Stimulated activated CD4-positive, alpha-beta T cell treated with anti-CD3 and anti-CD28 coated beads, Interleukin-4, amount 100 ng/mL, for 1 hour (primary cell): ENCODE measurements at regions not wholly inside any gene's neighbourhood (a gene's known extent, or its start where the extent isn't known, plus 50 kb on each side); places are given as distances from the start of the nearest gene placed in this dataset.
"Not testable (repeated sequence)": the region's sequence is repeated elsewhere in the genome, so short reads cannot be mapped to it uniquely, and the experiment has no call there.

Experiments used
- DNase-seq: peaks from one replicate; pipeline ENCODE4 v3.0.0-alpha.2; 2020

- no peak for DNase-seq
Observed at GRCh38 chr16:16960785-16961184, 510.0 kb downstream of the XYLT1 start.

DNA sequence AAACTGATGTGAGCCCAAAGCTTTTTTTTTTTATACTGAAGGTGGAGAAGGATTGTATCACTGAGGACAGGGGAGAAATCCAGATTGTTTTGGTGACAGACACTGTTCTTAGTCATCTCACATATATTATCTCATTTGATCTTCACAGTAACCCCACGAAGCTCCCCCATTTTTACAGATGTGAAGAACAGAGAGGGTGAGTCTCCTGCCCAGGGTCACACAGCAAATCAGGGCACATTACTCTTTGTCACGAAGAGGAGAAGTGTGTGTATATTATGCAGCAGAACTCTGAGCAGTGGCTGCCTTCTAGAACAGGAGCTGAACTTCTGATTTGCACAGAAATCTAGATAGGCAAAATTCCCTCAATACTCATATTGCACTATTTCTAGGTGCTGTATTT, 504.3 kb downstream of the XYLT1 start:
- DNase-seq = no peak

DNA sequence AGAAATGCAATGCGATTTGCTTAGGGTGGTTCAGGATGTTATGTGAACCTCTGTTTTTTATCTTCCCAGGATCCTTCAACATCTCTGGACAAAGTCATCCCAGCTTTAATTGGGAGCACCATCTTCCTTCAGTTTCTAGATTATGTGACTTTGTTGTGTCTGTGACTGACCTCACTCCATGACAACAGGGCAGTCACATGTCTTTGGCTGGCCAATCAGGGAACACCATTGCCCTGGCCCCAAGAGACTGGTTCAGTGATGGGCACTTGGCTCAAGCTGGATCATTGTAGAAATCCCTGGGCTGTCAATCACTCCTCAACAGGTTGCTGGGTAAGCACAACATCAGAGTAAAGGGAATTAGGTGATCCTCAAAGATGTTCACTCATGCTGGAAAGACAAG, 499.7 kb downstream of the XYLT1 start:
- no peak for DNase-seq

DNA sequence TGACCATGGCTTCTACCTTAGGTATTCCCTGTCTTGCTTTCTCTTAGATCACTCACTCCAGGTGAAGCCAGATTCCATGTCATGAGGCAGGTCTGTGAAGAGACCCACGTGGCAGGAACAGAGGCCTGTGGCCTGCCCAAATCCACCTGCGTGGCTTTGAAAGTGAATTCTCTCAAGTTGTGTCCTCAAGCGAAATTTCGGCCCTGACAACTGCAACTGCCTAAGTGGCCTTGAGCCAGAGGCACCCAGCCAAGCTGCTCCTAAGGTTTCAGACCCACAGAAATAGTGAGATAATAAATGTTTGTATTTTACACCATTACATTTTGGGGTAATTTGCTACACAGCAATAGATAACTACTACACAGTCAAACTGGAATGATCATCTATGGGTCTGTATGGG, 497.9 kb downstream of the XYLT1 start:
- DNase-seq = no peak

DNA sequence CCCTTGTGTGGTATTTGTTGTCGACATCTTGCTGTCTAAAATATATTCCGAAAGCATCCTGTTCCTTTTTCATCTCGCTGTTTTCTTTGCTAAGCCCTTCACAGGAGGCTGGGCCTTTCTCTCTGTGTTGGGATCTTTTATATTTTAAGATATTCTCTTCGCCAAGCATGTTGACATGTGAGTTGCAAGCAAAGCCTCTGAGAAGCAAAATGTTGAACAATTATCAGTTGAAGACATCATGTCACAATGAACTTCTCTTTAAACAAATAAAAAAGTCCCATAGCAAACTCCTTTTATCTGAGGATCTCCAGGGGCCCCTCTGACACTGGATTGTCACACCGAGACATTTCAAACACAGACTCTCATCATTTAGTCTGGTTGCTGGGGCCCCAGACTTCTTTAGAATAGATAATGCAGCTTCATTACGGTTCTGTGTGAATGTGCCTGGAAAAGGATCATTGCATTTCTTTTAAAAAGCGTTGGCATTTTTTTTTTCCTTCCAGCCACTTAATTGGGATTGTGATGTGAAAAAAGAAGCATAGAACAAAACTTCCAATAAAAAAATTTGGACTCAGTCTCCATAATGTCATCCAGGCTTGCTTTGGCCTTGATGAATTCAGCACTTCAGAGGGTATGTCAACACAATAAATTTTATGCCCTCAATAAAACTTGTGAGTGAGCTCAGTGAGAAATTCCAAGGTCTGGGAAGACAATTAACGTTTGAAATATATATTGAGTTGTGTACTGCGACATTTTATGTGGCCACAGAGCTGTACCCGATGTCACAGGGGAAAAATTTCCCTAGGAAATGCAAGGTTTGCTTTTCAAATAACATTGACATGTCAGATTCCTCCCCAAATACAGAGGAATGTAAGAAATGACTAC, 496.8 kb downstream of the XYLT1 start:
- DNase-seq = no peak

GRCh38 chr16:16982614-16983013, 488.1 kb downstream of the XYLT1 start:
- no peak for DNase-seq

GRCh38 chr16:16983582-16983981, 487.2 kb downstream of the XYLT1 start:
- no peak for DNase-seq

DNA sequence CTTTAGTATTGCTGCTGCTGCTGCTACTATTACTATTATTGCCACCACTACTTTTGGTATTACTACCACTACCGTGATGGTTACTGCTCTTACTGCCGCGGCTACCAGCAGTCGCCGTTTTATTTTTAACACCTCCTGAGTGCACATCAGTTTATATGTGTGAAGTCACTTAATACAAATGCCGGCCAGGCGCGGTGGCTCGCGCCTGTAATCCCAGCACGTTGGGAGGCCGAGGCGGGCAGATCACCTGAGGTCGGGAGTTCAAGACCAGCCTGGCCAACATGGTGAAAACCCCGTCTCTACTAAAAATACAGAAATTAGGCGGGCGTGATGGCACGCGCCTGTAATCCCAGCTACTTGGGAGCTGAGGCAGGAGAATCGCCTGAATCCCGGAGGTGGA, 486.7 kb downstream of the XYLT1 start:
- DNase-seq = not testable (repeated sequence)

GRCh38 chr16:16985707-16986106, 485.1 kb downstream of the XYLT1 start:
- no peak for DNase-seq

- DNase-seq = no peak
Observed at GRCh38 chr16:16988963-16989362, 481.8 kb downstream of the XYLT1 start.

DNA sequence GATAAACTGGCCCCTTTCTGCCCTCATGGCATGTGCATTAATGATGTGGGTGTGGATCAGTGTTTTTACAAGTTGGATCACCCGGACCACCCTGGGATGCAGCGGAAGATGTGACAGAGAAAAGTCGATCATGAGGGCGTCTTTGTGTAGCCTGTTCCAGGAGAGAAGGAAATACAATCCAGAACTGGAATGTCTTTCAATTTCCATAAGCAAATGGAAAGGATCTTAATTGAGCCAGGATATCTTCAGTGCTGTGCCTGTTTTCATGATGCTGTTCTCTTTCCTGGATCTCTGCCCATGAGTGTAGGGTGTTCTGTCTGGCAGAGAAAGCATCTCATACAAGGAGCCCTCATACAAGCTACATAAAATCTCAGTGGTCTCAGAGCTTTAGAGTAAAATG, 481.4 kb downstream of the XYLT1 start:
- no peak for DNase-seq

GRCh38 chr16:16991711-16992110, 479.0 kb downstream of the XYLT1 start:
- no peak for DNase-seq

GRCh38 chr16:16992975-16993765, 477.6 kb downstream of the XYLT1 start:
- DNase-seq = no peak

DNA sequence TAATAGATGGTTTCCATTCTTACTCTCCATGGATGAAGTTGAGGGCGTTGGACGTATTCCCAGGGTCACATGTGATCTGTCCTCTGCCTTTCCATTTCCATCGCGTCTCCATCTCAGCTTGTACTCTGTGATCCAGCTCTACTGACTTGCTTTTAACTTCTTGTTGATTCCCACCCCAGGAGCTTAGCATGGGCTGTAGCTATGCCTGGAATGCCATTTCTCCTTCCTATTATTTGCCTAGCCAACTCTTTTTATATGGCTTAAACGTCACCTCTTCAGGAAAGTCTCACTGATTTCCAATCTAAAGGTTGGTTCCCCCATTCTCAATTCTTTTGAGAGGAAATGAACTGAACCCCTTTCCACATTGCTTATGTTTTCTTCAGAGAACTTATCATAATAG, 475.9 kb downstream of the XYLT1 start:
- DNase-seq = no peak

DNA sequence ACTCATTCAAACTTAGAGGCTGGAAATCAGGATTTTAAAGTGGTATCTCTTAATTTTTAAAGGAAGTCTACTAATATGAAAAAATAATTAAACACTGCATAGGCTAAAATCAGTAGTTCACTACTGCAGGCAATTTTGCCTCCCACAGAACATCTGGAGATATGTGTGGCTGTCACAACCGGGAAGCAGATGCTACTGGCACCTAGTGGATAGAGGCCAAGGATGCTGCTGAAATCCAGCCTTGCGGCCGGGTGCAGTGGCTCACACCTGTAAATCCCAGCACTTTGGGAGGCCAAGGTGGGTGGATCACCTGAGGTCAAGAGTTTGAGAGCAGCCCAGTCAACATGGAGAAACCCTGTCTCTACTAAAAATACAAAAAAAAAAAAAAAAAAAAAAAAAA, 473.9 kb downstream of the XYLT1 start:
- no peak for DNase-seq

DNA sequence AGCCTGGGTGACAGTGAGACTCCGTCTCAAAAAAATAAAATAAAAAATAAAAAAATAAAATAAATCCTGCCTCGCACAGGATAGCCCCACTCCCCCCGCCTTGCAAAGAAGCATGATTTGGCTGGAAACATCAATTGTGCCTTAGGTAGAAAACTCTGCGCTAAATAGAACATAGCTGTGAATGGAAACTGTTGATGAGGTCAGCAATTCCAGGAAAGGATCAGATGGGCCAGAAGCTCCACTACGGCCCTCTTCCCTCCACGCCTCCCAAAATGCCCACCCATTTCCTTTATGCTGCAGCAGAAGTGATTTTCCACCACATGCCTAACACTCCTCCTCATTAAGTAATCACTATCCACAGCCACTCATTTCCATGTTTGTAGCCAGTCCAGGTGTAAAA, 473.4 kb downstream of the XYLT1 start:
- DNase-seq = no peak

GRCh38 chr16:17001471-17001870, 469.3 kb downstream of the XYLT1 start:
- no peak for DNase-seq

DNA sequence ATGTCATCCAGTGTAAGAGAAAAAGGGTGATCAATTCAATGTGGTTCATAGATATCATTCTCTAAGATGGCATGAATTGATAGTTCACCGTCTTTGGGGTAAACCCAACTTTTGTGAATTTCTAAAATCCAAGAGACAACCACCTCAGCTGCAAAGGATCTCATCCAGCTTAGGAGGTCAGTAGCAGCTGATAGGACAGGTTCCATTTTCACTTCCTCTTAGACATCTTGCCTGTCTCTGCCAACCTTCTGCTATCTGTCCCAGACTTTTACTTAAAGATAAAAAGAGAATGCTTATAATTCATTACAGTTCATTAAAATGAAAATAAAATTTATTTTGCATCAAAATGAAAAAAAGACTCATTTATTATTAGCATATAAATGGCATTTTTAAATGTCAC, 468.2 kb downstream of the XYLT1 start:
- no peak for DNase-seq

- DNase-seq = not testable (repeated sequence)
Observed at GRCh38 chr16:17005963-17006362, 464.8 kb downstream of the XYLT1 start.

DNA sequence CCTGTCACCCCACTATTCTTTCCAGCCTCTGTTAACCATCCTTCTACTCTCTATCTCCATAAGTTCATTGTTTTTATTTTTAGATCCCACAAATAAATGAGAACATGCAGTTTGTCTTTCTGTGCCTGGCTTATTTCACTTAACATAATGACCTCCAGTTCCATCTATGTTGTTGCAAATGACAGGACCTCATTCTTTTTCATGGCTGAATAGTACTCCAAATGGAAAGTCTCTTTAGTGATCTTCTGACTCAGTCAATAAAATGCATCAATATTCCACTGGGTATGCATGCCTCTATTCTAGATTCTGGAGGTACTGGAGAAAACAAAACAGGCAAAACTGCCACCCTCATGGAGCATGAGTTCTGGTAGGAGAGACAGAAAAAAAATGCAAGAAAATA, 459.0 kb downstream of the XYLT1 start:
- DNase-seq = no peak

- DNase-seq = no peak
Observed at GRCh38 chr16:17013038-17013437, 457.7 kb downstream of the XYLT1 start.

DNA sequence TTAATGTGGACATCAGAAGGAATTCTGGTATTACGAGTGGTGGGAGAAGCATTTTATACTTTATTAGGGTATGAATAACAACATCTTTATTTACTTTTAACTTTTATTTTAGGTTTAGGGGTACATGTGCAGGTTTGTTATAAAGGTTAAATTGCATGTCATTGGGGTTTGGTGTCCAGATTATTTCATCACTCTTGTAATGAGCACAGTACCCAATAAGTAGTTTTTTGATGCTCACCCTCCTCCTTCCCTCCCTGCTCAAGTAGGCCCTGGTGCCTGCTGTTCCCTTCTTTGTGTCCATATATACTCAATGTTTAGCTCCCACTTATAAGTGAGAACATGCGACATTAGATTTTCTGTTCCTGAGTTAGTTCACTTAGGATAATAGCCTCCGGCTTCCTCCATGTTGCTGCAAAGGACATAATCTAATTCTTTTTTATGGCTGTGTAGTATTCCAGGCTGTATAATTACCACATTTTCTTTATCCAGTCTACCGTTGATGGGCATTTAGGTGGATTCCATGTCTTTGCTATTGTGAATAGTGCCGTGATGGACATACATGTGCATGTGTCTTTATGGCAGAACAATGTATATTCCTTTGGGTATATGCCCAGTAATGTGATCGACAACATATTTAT, 456.2 kb downstream of the XYLT1 start:
- DNase-seq = no peak

DNA sequence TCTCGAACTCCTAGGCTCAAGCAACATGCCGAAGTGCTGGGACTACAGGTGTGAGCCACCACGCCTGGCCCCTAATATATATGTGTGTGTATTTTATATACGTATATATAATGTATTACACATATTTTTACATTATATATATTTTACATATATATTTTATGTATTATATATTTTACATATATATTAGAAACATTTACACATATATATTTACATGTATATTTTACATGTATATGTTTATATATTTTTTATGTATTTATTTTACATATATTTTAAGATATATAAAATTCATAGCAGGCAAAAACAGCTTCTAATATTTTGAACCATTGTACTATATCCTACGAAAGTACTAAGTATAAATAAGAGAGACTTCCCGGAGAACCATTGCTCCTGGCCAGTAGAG, 455.1 kb downstream of the XYLT1 start:
- DNase-seq = no peak

- no peak for DNase-seq
Observed at GRCh38 chr16:17017442-17017841, 453.3 kb downstream of the XYLT1 start.
